A172 (cell line): ENCODE measurements at regions not wholly inside any gene's neighbourhood (a gene's known extent, or its start where the extent isn't known, plus 50 kb on each side); places are given as distances from the start of the nearest gene placed in this dataset.

Experiments
- DNase-seq: peaks from one replicate; pipeline ENCODE4 v3.0.0-alpha.2; 2015; ENCODE audit warnings: low spot score

DNA sequence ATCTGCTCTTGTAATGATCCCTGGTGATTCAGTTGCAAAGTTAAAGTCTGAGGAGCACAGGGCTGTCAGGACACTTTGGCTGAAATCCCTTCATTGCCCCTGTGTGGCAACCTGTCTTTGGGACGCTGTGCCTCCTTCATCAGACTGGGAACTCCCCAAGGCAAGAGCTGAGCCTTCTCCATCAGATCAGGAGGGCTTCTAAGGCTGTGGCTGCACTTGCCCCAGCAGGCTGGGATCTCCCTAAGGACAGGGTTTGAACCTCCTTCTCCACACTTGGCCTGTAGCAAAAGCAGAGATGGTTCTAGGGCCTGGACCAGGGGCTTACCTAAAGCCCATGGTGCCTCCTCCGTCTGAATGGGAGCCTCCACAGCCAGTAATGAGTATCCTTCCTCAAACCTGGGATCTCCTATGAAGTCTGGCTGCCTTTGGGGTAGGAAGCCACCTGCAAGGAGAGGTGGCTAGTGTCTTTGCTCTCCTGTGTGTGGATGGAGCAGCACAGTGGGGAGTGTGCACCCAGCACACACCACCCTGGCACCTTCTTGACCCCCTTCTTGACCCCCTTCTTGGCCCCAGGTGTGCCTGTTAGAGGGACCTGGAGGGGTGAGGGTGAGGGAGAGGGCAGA is 79.0 kb upstream of the NKD1 start:
- no peak for DNase-seq

GRCh38 chr16:50468749-50469078 is 79.5 kb upstream of the NKD1 start:
- DNase-seq = no peak

GRCh38 chr16:50467943-50468748 is 80.0 kb upstream of the NKD1 start:
- DNase-seq = no peak

DNA sequence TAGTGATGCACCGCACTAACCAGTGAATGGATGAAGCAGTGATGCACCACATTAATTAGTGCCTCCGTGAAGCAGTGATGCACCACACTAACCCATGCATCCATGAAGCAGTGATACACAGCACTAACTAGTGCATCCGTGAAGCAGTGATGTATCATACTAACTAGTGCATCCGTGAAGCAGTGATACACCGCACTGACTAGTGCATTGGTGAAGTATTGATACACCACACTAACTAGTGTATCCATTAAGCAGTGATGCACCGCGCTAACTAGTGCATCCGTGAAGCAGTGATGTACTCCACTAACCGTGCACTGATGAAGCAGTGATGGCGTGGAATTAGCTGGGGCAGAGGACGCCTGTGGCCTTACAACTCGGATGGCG is 80.6 kb upstream of the NKD1 start:
- no peak for DNase-seq

GRCh38 chr16:50466170-50466569 is 82.0 kb upstream of the NKD1 start:
- DNase-seq = no peak

GRCh38 chr16:50464325-50465290 is 83.6 kb upstream of the NKD1 start:
- DNase-seq = no peak

DNA sequence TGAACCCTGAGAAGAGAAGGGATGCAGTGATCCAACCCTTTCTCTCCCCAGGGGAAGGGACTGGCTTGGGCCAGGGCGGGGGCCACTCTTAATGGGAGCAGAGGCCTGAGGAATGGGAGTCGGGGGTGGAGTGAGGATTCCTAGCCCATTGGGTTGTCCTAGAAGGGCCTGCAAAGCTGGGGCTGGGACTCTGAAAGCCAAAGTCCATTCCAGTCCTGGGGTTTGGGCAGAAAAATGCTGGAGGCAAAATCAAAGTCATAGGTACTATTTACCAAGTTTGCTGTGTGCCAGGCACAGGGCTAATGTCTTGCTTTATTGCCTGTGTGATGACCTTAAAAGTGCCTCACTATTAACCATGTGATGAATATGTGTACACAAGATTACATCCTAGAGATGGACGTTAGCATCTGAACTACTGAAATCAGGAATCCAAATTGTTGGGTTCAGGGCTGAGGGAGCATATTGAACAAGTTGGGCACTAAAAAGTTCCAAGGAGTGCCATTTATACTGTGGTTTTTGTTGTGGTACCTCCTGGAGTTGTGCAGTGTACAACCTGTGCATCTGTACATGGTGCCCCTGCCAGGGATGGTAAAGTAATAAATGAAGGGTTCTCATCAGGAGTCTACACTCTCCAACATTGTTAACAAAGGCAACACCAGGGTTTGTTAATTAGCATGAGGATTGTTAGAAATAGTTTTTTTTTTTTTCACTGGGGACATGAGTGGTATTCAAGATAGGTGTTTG is 84.4 kb upstream of the NKD1 start:
- DNase-seq = no peak

DNA sequence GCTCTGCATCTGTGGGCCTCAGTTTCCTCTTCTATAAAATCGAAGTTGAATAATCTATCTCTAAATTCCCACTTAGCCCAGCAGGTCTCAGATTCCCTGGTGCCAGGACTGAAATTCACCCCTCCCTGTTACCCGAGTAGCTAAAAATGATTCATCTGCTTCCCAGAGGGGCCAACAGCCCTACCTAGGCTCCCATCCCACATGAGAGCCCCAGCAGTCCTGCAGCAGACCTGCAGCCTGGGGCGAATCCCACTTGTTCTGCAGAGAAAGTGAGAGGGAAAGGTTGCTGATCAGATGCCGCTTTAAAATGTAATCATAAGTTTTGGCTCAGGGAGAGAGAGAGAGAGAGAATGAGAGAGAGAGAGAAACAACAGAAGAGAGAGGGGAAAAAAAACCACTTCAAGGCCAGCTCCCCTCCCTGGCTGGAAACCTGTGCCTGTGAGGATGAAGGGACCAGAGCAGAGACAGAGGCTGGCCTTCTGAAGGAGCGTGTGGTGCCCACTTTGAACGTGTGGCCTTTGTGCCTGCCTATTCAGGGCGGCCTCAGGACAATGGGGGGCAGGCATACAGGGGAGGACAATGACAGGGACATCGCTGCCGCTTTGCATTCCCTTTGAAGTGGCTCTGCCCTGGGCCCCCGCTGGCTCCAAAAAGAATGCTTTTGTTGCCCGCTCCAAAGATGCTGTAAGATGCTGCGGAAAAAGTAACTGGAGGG is 85.2 kb upstream of the NKD1 start:
- no peak for DNase-seq

DNA sequence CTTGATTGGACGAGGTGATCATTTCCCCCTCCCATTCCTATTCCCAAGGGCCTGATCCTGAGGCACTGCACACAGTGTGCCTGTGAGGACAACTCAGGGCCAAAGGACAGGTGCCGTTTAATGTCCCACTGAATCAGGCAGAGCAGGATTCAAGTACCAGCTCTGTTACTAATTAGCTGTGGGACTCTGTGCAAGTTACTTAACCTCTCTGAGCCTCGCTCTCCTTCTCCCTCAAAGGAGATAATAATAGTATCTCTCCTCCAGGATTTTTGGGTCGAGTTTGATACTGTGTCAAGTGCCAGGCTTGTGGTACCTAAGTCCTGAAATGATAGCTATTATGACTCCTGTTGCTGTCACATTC is 86.8 kb upstream of the NKD1 start:
- DNase-seq = no peak

DNA sequence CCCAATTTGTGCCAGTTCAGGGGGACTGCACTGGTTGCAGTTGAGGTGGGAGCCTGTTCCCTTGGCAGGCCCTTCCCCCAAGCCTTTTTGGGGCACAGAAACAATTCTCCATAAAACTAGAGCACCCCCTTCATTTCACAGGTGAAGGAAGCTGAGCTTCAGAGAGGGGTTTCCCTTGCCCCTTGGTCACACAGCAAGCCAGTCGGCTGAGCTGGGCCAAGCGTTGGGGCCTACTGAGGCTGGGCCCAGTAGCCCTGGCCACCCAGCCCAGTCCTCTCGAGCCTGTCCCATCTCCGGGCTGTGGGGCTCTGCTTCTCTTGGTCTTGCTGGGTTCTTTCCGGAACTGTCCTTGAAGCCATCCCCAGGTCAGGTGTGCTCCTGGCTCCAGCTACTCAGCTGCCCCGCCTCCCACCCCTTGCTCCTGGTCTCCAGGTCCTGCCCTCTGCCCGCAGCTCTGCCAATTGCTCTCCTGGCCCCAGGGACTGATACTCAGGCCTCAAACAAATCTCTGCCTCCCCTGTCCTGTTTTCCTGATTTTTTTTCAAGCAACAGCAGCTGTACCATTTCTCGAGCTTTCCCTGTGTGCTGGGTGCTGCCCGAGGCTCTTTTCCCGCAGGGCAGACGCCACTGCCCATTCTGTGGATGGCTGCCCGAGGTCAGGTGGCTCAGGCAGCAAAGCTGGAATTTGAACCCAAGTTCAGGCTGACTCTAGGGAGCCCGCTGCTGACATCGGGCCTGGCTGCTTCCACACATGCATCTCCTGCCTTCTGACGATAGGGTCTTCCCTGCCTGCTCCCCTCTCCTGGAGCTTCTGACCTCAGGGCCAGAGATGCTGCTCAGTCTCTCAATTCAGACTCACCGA is 87.4 kb upstream of the NKD1 start:
- DNase-seq = no peak

- DNase-seq = no peak
Observed at GRCh38 chr16:50459496-50460080, 88.6 kb upstream of the NKD1 start.

DNA sequence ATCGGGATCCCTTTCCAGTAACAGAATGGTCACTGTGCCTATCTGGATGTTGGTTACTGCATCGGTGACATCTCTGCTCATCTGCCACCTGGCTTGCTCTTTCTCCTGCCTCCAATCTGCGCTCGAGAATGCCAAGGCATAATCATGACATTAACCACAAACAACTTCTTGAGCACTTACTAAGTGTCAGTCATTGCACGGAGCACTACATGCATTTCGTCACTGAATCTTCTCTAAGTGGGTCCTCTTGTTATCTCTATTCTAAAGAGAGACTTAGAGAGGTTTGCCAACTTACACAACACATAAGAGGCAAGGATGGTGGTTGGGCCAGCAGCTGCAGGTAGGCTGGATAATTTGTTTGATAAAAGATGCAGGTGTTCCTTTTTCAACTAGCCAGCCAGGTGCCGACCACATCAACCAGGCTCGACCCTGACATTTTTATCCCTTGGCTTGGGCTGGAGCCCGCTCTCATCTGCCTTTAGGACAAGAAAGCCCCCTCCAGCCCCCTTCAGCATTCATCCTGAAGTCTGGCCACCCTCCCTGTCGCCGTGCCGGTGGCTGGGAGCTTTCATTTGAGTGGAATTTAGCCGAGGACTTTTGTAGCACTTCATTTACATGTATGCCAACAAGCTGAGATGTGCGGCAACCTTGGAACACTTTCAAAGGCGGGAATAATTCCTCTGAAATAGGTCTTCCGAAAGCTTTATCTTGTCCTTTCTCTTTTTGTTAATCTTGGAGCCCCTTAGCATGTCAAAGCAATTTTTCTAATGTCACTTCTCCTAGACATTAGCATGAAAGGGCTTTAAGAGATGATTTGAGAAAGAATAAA is 89.3 kb upstream of the NKD1 start:
- DNase-seq = no peak

DNA sequence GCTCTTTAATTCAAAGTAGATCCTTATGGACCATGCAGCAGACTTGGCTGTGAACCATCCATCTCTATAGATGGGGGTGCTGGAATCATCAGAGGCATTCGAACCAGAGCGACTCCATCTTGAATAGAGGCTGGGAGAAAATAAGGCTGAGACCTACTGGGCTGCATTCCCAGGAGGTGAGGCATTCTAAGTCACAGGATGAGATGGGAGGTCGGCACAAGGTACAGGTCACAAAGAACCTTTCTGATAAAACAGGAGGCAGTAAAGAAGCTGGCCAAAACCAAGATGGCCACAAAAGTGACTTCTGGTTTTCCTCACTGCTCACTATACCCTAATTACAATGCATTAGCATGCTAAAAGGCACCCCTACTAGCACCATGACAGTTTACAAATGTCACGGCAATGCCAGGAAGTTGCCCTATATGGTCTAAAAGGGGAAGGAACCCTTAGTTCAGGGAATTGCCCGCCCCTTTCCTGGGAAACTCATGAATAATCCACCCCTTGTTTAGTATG is 89.2 kb upstream of the BRD7 start:
- DNase-seq = no peak

DNA sequence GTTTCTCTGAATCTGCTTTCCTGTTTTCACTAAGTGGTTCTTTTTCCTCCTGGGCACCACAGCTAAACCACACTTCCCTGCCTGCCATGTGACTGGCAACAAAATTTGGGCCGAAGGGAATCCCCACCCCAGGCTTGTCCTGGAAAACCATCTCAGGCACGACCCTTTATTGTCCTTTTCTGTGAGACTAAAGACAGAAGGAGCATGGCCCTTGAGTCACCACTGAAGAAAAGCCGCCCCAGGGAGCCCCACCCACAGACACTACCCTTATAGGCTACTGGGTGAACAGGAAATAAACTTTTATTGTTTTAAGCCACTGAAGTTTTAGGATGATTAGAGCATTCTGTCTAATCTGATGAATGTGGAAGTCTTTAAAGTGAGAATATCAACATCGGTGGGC is 88.6 kb upstream of the BRD7 start:
- peak; percentile 43 for DNase-seq

- DNase-seq = no peak
Observed at GRCh38 chr16:50455288-50455845, 86.6 kb upstream of the BRD7 start.

GRCh38 chr16:50453446-50453845 is 84.7 kb upstream of the BRD7 start:
- DNase-seq = no peak

DNA sequence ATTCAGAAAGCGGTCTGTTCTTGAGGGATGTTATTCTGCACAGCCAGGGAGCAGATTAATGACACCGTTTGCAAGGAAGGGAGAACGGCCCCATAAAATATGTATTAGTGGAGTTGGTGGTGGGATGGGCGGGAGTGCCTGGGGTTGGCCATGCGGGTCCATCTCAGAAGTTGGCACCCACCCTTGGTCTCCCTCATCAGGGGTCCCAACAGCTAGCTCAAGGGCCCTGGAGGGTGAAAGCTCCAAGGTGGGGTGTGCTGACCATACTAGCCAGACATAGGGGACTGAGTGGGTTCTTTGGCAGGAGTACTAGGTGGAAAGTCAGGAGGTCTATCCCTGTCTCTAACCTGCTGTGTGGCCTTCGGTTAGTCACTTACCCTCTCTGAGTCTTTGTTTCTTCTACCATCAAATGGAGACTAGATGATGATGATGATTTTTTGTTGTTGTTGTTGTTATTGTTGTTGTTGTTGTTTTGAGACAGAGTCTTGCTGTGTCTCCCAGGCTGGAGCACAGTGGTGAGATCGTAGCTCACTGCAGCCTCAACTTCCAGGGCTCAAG is 83.2 kb upstream of the BRD7 start:
- no peak for DNase-seq

- DNase-seq = no peak
Observed at GRCh38 chr16:50450957-50451356, 82.2 kb upstream of the BRD7 start.
